ENCODE measurements at regions not wholly inside any gene's neighbourhood (a gene's known extent, or its start where the extent isn't known, plus 50 kb on each side); places are given as distances from the start of the nearest gene placed in this dataset.
"Not testable (repeated sequence)": the region's sequence is repeated elsewhere in the genome, so short reads cannot be mapped to it uniquely, and the experiment has no call there.

- no peak for DNase-seq (ENCODE audit: low read depth)
- H3K4me3 ChIP-seq (ENCODE audit: low read length): no peak overlapping the region
- TF ChIP-seq CTCF (conservative IDR thresholded peaks at IDR 0.05; ENCODE audit: low read length): no peak
These were observed 80.0 kb upstream of the TOP1 start for GRCh38 chr20:40948465-40949267.

GRCh38 chr20:40949346-40949745, 79.3 kb upstream of the TOP1 start:
- DNase-seq (ENCODE audit: low read depth): no peak

GRCh38 chr20:40952136-40952535, 76.5 kb upstream of the TOP1 start:
- DNase-seq (ENCODE audit: low read depth): no peak
- H3K4me3 ChIP-seq (ENCODE audit: low read length): no peak overlapping the region
- TF ChIP-seq CTCF (conservative IDR thresholded peaks at IDR 0.05; ENCODE audit: low read length): no peak

More at GRCh38 chr20:40949346-40949745, 79.3 kb upstream of the TOP1 start:
- no peak for TF ChIP-seq CTCF (conservative IDR thresholded peaks at IDR 0.05; ENCODE audit: low read length)
- no peak overlapping the region for H3K4me3 ChIP-seq (ENCODE audit: low read length)

- no peak overlapping the region for H3K4me3 ChIP-seq (ENCODE audit: low read length)
- no peak for DNase-seq (ENCODE audit: low read depth)
- TF ChIP-seq CTCF (conservative IDR thresholded peaks at IDR 0.05; ENCODE audit: low read length): no peak
These were observed 75.2 kb upstream of the TOP1 start for GRCh38 chr20:40953416-40953815.

GRCh38 chr20:40953856-40954255, 74.8 kb upstream of the TOP1 start:
- peak; percentile 63 for DNase-seq (ENCODE audit: low read depth)
- TF ChIP-seq CTCF (conservative IDR thresholded peaks at IDR 0.05; ENCODE audit: low read length): no peak
- H3K4me3 ChIP-seq (ENCODE audit: low read length): no peak overlapping the region

GRCh38 chr20:40954521-40955165, 74.0 kb upstream of the TOP1 start:
- no peak overlapping the region for H3K4me3 ChIP-seq (ENCODE audit: low read length)
- DNase-seq (ENCODE audit: low read depth): no peak
- no peak for TF ChIP-seq CTCF (conservative IDR thresholded peaks at IDR 0.05; ENCODE audit: low read length)

- no peak for DNase-seq (ENCODE audit: low read depth)
- H3K4me3 ChIP-seq (ENCODE audit: low read length): no peak overlapping the region
- no peak for TF ChIP-seq CTCF (conservative IDR thresholded peaks at IDR 0.05; ENCODE audit: low read length)
These were observed 73.3 kb upstream of the TOP1 start for GRCh38 chr20:40955326-40955725.

- DNase-seq (ENCODE audit: low read depth); H3K4me3 ChIP-seq (ENCODE audit: low read length): not testable (repeated sequence)
These were observed 72.8 kb upstream of the TOP1 start for GRCh38 chr20:40955826-40956225.

Measured in AG10803 (cell line).